Neural crest cell (in vitro differentiated cells): ENCODE measurements at regions not wholly inside any gene's neighbourhood (a gene's known extent, or its start where the extent isn't known, plus 50 kb on each side); places are given as distances from the start of the nearest gene placed in this dataset.
"Not testable (repeated sequence)": the region's sequence is repeated elsewhere in the genome, so short reads cannot be mapped to it uniquely, and the experiment has no call there.

Experiments used
- DNase-seq: peaks from one replicate; pipeline ENCODE4 v3.0.0; 2021; ENCODE audit warnings: low read depth, mixed read lengths, low spot score
- H3K27ac Mint-ChIP-seq: one replicate; pipeline ENCODE4 v1.8.0; 2021; ENCODE audit warnings: mild to moderate bottlenecking, mixed read lengths; ENCODE audit not compliant: unreplicated experiment
- H3K27me3 Mint-ChIP-seq: 2 replicates; pipeline ENCODE4 v1.8.0; 2021; ENCODE audit warnings: low read depth, mild to moderate bottlenecking, mixed read lengths
- H3K36me3 Mint-ChIP-seq: 2 replicates; pipeline ENCODE4 v1.8.0; 2021; ENCODE audit warnings: low read depth, mild to moderate bottlenecking, mixed read lengths
- H3K4me1 Mint-ChIP-seq: 2 replicates; pipeline ENCODE4 v1.8.0; 2021; ENCODE audit warnings: mixed read lengths
- H3K4me3 Mint-ChIP-seq: one replicate; pipeline ENCODE4 v1.8.0; 2021; ENCODE audit warnings: mild to moderate bottlenecking, mixed read lengths
- H3K9me3 Mint-ChIP-seq: 2 replicates; pipeline ENCODE4 v1.8.0; 2021; ENCODE audit warnings: mixed read lengths
- CTCF ChIP-seq: fragments of 200-600 bp; sonication (generic); conservative IDR thresholded peaks from 2 replicates; pipeline ENCODE4 v1.5.0; 2021; ENCODE audit warnings: antibody characterized with exemption, mild to moderate bottlenecking

- H3K27me3 Mint-ChIP-seq, result no peaks in the 10 kb centered on the region
- no peak overlapping the region for H3K27ac Mint-ChIP-seq
- no peaks in the 10 kb centered on the region for H3K4me1 Mint-ChIP-seq
- TF ChIP-seq CTCF, result no peak
- no peaks in the 10 kb centered on the region for H3K9me3 Mint-ChIP-seq
- no peaks in the 10 kb centered on the region for H3K36me3 Mint-ChIP-seq
- DNase-seq, result no peak
- no peak overlapping the region for H3K4me3 Mint-ChIP-seq
Observed at GRCh38 chr5:39619168-39619818, 194.5 kb upstream of the DAB2 start.

- no peak overlapping the region for H3K4me3 Mint-ChIP-seq
- H3K36me3 Mint-ChIP-seq, result no peaks in the 10 kb centered on the region
- no peaks in the 10 kb centered on the region for H3K27me3 Mint-ChIP-seq
- no peak overlapping the region for H3K27ac Mint-ChIP-seq
- H3K9me3 Mint-ChIP-seq, result no peaks in the 10 kb centered on the region
- no peak for TF ChIP-seq CTCF
- no peak for DNase-seq
- no peaks in the 10 kb centered on the region for H3K4me1 Mint-ChIP-seq
Observed at GRCh38 chr5:39618391-39618790, 193.6 kb upstream of the DAB2 start.

GRCh38 chr5:39616131-39616530 is 191.4 kb upstream of the DAB2 start:
- Mint-ChIP-seq H3K27me3 (no peaks in the 10 kb centered on the region), H3K4me3 (no peak overlapping the region), H3K27ac (no peak overlapping the region), H3K4me1 (no peaks in the 10 kb centered on the region), H3K36me3 (no peaks in the 10 kb centered on the region), H3K9me3 (no peaks in the 10 kb centered on the region)
- TF ChIP-seq CTCF, result no peak
- no peak for DNase-seq

GRCh38 chr5:39611076-39611475 is 186.3 kb upstream of the DAB2 start:
- H3K4me3 Mint-ChIP-seq, DNase-seq, H3K36me3 Mint-ChIP-seq, H3K9me3 Mint-ChIP-seq, H3K27ac Mint-ChIP-seq, H3K4me1 Mint-ChIP-seq, H3K27me3 Mint-ChIP-seq: not testable (repeated sequence)

GRCh38 chr5:39608024-39608423 is 183.2 kb upstream of the DAB2 start:
- Mint-ChIP-seq H3K4me1 (no peaks in the 10 kb centered on the region), H3K27me3 (no peaks in the 10 kb centered on the region), H3K36me3 (no peaks in the 10 kb centered on the region), H3K9me3 (peaks cover 2% of the 10 kb centered on the region), H3K27ac (no peak overlapping the region), H3K4me3 (no peak overlapping the region)
- TF ChIP-seq CTCF, result no peak
- no peak for DNase-seq

GRCh38 chr5:39606591-39606990 is 181.8 kb upstream of the DAB2 start:
- H3K4me1 Mint-ChIP-seq, result no peaks in the 10 kb centered on the region
- no peak for TF ChIP-seq CTCF
- H3K9me3 Mint-ChIP-seq, result peaks cover 2% of the 10 kb centered on the region
- H3K4me3 Mint-ChIP-seq, result no peak overlapping the region
- no peak for DNase-seq
- H3K27ac Mint-ChIP-seq, result no peak overlapping the region
- no peaks in the 10 kb centered on the region for H3K36me3 Mint-ChIP-seq
- no peaks in the 10 kb centered on the region for H3K27me3 Mint-ChIP-seq
